Lower leg skin (tissue), 4 donors: ENCODE measurements at regions not wholly inside any gene's neighbourhood (a gene's known extent, or its start where the extent isn't known, plus 50 kb on each side); places are given as distances from the start of the nearest gene placed in this dataset.

Source experiments
- DNase-seq, 2 donors: peaks; one replicate each; pipeline ENCODE4 v3.0.0-alpha.2; 2019; ENCODE audit warnings: low spot score in 2 of 2
- H3K4me3 ChIP-seq: fragments of 200-600 bp; sonication (generic); 2 replicates; pipeline ENCODE4 v1.5.1; 2017; ENCODE audit warnings: mild to moderate bottlenecking, low read depth; ENCODE audit not compliant: poor library complexity, severe bottlenecking
- POLR2A ChIP-seq, 2 donors: fragments of 450-650 bp; IDR thresholded peaks; one replicate each; pipeline ENCODE4 v1.6.1; 2016 to 2017; ENCODE audit warnings: antibody characterized with exemption in 2 of 2, mild to moderate bottlenecking in 1 of 2, moderate library complexity in 1 of 2
- WGBS, 2 donors: methylation state at CpG; one replicate each; pipeline ENCODE4 v1.1.5; 2018; 5-methylcytosine and 5-hydroxymethylcytosine counted together
- intact Hi-C: fragments of 100-400 bp; cut with DNase I; formaldehyde crosslinking; loops from one replicate; pipeline ENCODE4 v1.15.0; 2023; ENCODE audit warnings: low total_unique reads
- TF ChIP-seq, protein P1 (sequence below), 3 donors: fragments of 450-650 bp; IDR thresholded peaks; one replicate each; pipeline ENCODE4 v1.5.1; 2016; ENCODE audit warnings: antibody characterized with exemption in 3 of 3, mild to moderate bottlenecking in 3 of 3, moderate library complexity in 2 of 3

DNA sequence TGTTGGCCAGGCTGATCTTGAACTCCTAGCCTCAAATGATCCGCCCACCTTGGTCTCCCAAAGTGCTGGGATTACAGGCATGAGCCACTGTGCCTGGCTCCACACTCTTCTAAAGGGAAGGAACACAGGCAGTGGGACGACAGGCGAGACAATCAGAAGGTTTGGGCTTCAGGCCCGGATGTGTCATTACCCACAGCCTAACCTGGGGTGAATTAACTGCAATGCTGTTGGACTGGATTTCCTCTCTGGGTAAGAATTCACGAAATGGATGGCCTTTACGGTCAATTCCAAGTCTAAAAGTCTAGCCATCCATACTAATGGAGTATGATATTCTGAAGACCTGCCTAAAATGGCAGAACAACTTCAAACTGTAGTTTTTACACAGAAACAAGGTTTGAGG lies 83.7 kb upstream of the CCDC28A start:
- TF ChIP-seq POLR2A (IDR thresholded peaks at IDR 0.05) = no peak
- TF ChIP-seq, protein P1, sequence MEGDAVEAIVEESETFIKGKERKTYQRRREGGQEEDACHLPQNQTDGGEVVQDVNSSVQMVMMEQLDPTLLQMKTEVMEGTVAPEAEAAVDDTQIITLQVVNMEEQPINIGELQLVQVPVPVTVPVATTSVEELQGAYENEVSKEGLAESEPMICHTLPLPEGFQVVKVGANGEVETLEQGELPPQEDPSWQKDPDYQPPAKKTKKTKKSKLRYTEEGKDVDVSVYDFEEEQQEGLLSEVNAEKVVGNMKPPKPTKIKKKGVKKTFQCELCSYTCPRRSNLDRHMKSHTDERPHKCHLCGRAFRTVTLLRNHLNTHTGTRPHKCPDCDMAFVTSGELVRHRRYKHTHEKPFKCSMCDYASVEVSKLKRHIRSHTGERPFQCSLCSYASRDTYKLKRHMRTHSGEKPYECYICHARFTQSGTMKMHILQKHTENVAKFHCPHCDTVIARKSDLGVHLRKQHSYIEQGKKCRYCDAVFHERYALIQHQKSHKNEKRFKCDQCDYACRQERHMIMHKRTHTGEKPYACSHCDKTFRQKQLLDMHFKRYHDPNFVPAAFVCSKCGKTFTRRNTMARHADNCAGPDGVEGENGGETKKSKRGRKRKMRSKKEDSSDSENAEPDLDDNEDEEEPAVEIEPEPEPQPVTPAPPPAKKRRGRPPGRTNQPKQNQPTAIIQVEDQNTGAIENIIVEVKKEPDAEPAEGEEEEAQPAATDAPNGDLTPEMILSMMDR (IDR thresholded peaks at IDR 0.05) = no peak
- 47 to 64% methylated on average over 6 of the region's 6 CpGs for WGBS, 2 donors
- intact Hi-C loops = no loop called here
- DNase-seq = no peak
- H3K4me3 ChIP-seq = no peak overlapping the region

DNA sequence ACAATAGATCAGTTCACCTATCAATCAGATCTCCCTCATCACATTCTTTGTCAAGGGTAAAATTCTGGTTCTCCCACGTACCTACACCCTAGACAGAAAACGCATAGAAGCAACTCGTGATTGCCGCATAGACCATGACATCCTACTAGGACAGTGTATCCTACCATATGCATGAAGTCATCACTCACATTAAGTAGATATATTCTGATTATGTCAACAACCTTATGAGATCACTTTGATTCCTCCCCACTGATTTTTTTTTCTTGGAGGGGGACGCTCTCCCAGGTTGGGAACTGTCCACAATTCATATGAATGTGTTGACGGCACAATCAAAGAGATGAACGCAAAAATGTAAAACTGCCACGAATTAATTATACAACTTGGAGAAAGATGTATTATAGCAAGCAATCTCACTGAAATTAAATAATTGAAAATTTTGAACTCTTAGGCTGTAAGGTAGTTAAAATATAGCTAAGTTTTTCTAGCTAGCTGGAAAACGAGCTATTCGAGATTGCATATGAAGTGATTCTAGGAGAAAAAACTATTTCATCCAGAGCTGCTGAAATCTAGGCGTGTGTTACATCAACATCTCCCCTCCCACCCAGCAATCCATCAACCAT lies 82.5 kb upstream of the CCDC28A start:
- intact Hi-C loops = no loop called here

DNA sequence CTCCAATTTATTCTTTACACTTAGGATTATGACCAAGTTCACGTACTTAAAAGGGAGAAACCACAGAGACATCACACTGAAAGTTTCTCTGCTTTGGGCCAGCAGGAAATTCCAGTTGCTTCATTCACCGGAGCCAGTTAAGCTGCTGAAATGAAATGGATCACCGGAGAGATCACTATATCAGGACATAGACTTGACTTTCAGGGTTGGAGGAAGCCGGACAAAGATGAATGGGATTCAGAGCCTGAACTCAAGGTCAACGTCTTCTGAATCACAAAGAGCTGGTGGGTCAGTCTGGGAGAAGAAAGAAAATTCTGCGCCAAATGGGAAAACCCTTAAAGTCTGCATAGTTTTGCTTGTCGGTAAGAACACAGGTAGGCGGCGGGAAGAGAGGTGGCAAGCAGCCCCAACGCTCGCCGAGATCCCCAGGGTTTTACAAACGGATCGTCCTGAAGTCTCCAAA lies 81.9 kb upstream of the CCDC28A start:
- no peak for TF ChIP-seq POLR2A (IDR thresholded peaks at IDR 0.05)
- TF ChIP-seq, protein P1 (IDR thresholded peaks at IDR 0.05) = no peak
- peak overlapping the region; percentile 88 for H3K4me3 ChIP-seq
- intact Hi-C loops = no loop called here
- WGBS, 2 donors = 2 to 4% methylated on average over 14 of the region's 14 CpGs
- peak in 1 of 2 donors; percentile 18 for DNase-seq

More for the DNA sequence above, 82.5 kb upstream of the CCDC28A start:
- 42 to 48% methylated on average over 11 of the region's 11 CpGs for WGBS, 2 donors
- TF ChIP-seq, protein P1 (IDR thresholded peaks at IDR 0.05) = no peak
- TF ChIP-seq POLR2A (IDR thresholded peaks at IDR 0.05) = no peak
- DNase-seq = no peak
- H3K4me3 ChIP-seq = no peak overlapping the region

DNA sequence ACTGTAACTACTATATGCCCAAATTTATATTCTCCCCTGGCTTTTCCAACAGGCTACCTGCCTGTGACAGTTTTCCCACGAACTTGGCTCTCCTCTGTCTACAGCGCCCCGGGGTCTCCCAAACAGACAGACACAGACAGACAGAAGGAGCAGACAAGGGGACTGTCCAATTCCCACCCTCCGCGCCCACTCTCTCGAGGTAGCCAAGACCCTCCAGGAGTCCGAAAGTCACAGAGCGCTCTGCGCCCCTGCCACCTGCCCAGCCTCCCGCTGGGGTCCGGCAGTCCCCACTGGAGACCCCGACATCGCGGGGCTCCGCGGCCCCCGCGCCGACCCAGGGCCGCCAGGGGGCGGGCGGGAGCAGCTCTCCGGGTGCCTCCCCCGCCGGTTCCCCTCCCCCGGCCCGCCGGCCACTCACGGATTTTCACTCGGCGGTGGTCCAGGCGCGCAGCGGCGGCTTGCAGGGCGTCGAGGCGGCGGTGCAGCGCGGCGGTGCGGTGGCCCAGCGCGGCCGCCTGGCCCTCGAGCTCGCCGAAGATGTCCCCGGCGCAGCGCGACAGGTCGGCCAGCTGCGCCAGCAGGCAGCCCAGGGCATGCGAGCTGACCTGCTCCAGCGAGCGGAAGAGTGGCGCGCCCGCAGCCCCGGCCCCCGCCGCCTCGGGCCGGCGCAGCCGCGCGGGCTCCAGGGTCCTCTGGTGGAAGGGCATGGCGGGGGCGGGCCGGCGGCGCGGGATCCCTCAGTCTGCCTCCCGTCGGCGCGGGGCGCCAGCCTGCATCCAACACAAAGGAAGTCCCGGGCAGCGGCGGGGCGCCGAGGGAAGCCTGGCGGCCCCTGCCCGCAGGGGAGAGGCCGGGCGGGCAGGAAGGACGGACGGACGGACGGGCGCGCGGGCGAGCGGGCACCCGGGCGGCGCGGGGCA lies 81.3 kb upstream of the CCDC28A start:
- 0 to 1% methylated on average over 23 to 66 of the region's 103 CpGs for WGBS, 2 donors
- intact Hi-C loops = no loop called here
- TF ChIP-seq, protein P1 (IDR thresholded peaks at IDR 0.05) = no peak
- no peak for TF ChIP-seq POLR2A (IDR thresholded peaks at IDR 0.05)
- H3K4me3 ChIP-seq = peak overlapping the region; percentile 88
- DNase-seq = peak; percentile 45 to 94

DNA sequence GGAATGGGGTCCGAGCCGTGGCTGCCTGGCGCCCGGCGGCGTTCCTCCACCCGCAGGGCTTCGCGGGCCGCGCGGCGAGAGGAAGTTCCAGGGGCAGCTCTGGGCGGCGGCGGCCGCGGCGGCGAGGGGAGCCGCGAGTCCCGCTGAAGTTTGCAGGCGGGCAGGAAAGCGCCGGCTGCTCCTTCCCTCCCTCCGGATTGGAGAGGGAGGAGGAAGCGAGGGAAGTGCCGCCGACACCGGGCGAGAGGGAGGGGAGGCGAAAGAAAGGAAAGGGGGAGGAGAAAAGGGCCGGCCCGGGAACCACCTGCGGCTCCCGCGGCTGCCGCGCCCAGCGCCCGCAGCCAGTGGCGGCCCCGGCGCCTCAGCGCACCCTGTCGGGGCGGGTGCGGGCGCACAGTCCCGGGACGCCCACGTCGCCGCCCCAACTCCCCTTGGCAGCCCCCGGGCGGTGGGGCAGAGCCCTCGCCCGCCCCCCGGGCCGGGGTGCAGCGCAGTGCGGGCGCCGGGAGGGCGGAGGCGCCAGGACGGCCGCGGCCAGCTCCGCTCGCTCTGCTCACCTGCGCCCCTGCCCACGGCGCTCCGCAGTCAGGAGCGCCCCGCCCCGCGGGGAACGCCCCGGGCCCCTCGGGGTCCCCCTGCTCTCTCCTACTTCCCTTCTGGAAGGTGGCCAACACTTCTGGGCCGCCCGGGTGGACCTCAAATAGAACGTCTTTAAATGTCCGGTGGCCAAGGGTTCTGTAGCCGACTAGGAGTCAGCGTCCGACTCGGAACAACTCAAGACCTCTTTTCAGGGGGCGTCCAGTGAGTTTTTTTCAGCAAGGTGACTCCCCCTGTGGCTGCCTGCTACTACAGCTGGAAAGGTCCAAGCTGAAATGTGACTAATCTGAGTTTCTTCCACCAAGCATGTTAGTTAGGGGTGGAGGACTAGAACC lies 80.3 kb upstream of the CCDC28A start:
- WGBS, 2 donors = 1 to 5% methylated on average over 15 to 53 of the region's 92 CpGs
- H3K4me3 ChIP-seq = peak overlapping the region; percentile 88
- DNase-seq = peak; percentile 65 to 93
- TF ChIP-seq, protein P1 (IDR thresholded peaks at IDR 0.05) = no peak
- TF ChIP-seq POLR2A (IDR thresholded peaks at IDR 0.05) = peak in 1 of 2 donors; percentile 11
- intact Hi-C loops = no loop called here
